PC-9 (cell line): ENCODE measurements at regions not wholly inside any gene's neighbourhood (a gene's known extent, or its start where the extent isn't known, plus 50 kb on each side); places are given as distances from the start of the nearest gene placed in this dataset.

Experiments used
- CTCF ChIP-seq: fragments of 200-600 bp; sonication (generic); conservative IDR thresholded peaks from 2 replicates; pipeline ENCODE4 v1.6.1; 2017; ENCODE audit warnings: mixed run types, antibody characterized with exemption, mild to moderate bottlenecking, moderate library complexity
- EZH2 ChIP-seq: fragments of 200-600 bp; sonication (generic); IDR thresholded peaks from 2 replicates; pipeline ENCODE4 v1.8.0; 2017; ENCODE audit warnings: antibody characterized with exemption, low read depth

- TF ChIP-seq CTCF (no peak), EZH2 (no peak)
Observed at GRCh38 chr6:27112974-27113373, 134.5 kb upstream of the PRSS16 start.
